ENCODE measurements at regions not wholly inside any gene's neighbourhood (a gene's known extent, or its start where the extent isn't known, plus 50 kb on each side); places are given as distances from the start of the nearest gene placed in this dataset.

- TF ChIP-seq, protein P1, sequence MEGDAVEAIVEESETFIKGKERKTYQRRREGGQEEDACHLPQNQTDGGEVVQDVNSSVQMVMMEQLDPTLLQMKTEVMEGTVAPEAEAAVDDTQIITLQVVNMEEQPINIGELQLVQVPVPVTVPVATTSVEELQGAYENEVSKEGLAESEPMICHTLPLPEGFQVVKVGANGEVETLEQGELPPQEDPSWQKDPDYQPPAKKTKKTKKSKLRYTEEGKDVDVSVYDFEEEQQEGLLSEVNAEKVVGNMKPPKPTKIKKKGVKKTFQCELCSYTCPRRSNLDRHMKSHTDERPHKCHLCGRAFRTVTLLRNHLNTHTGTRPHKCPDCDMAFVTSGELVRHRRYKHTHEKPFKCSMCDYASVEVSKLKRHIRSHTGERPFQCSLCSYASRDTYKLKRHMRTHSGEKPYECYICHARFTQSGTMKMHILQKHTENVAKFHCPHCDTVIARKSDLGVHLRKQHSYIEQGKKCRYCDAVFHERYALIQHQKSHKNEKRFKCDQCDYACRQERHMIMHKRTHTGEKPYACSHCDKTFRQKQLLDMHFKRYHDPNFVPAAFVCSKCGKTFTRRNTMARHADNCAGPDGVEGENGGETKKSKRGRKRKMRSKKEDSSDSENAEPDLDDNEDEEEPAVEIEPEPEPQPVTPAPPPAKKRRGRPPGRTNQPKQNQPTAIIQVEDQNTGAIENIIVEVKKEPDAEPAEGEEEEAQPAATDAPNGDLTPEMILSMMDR (IDR thresholded peaks at IDR 0.05; ENCODE audit: low read length), result no peak
- no peak for TF ChIP-seq EZH2 (IDR thresholded peaks at IDR 0.05; ENCODE audit: borderline replicate concordance, low read length)
Measured at GRCh38 chr7:115218076-115218475, 296.2 kb downstream of the MDFIC start.

Data from OCI-LY1 (cell line).